IgD-negative memory B cell (primary cell): ENCODE measurements at regions not wholly inside any gene's neighbourhood (a gene's known extent, or its start where the extent isn't known, plus 50 kb on each side); places are given as distances from the start of the nearest gene placed in this dataset.
"Not testable (repeated sequence)": the region's sequence is repeated elsewhere in the genome, so short reads cannot be mapped to it uniquely, and the experiment has no call there.

ENCODE experiments used
- H3K27ac Mint-ChIP-seq, 3 donors: one replicate each; pipeline ENCODE4 v1.8.0; 2020 to 2022; ENCODE audit warnings: mild to moderate bottlenecking in 3 of 3, mixed read lengths in 3 of 3, moderate library complexity in 1 of 3
- H3K27me3 Mint-ChIP-seq: one replicate; pipeline ENCODE4 v1.8.0; 2021; ENCODE audit warnings: mixed read lengths
- H3K36me3 Mint-ChIP-seq: one replicate; pipeline ENCODE4 v1.8.0; 2020; ENCODE audit warnings: mild to moderate bottlenecking, mixed read lengths
- H3K4me1 Mint-ChIP-seq, 3 donors: one replicate each; pipeline ENCODE4 v1.8.0; 2020 to 2022; ENCODE audit warnings: mixed read lengths in 3 of 3, mild to moderate bottlenecking in 1 of 3
- H3K4me3 Mint-ChIP-seq, 4 donors: one replicate each; pipeline ENCODE4 v1.8.0; 2020 to 2022; ENCODE audit warnings: mild to moderate bottlenecking in 4 of 4, mixed read lengths in 4 of 4, moderate library complexity in 3 of 4
- H3K9me3 Mint-ChIP-seq, 3 donors: one replicate each; pipeline ENCODE4 v1.8.0; 2020 to 2021; ENCODE audit warnings: mixed read lengths in 3 of 3, mild to moderate bottlenecking in 1 of 3

DNA sequence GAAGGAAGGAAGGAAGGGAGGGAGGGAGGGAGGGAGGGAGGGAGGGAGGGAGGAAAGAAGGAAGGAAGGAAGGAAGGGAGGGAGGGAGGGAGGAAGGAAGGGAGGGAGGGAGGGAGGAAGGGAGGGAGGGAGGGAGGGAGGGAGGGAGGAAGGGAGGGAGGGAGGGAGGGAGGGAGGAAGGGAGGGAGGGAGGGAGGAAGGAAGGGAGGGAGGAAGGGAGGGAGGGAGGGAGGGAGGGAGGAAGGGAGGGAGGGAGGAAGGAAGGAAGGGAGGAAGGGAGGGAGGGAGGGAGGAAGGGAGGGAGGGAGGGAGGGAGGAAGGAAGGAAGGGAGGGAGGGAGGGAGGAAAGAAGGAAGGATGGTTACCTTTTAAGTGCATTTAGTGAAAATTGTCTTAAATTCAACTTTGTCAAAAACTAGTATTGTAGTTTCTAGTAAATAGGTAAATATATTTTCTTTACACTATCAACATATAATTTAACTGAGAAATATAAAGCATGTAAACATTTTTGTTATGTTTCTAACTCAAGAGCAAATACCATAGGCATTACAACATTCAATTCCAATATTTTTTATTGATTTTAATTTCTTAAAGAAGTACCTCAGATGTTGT lies 776.4 kb upstream of the ADGRL3 start:
- not testable (repeated sequence) for H3K36me3 Mint-ChIP-seq, H3K4me1 Mint-ChIP-seq, H3K27ac Mint-ChIP-seq, H3K4me3 Mint-ChIP-seq, H3K27me3 Mint-ChIP-seq
- H3K9me3 Mint-ChIP-seq: peaks cover 1 to 13% (median 2%) of the 10 kb centered on the region in 3 donors

DNA sequence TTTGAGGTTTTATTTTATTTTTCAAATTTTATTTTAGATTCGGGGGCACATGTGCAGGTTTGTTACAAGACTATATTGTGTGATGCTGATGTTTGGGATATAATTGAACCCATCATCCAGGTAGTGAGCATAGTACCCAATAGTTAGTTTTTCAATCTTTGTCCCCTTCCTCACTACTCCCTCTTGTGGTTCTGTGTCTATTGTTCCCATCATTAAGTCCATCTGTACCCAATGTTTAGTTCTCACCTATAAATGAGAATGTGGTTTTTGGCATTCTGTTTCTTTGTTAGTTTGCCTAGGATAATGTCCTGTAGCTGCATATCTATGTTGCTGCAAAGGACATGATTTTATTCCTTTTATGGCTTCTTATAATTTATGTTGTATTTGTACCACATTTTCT lies 767.2 kb upstream of the ADGRL3 start:
- no peaks in the 10 kb centered on the region for H3K36me3 Mint-ChIP-seq
- no peak overlapping the region for H3K4me3 Mint-ChIP-seq
- no peak overlapping the region for H3K27ac Mint-ChIP-seq
- H3K9me3 Mint-ChIP-seq: peaks cover 4 to 22% (median 4%) of the 10 kb centered on the region in 3 donors
- H3K4me1 Mint-ChIP-seq: no peaks in the 10 kb centered on the region
- H3K27me3 Mint-ChIP-seq: no peaks in the 10 kb centered on the region

DNA sequence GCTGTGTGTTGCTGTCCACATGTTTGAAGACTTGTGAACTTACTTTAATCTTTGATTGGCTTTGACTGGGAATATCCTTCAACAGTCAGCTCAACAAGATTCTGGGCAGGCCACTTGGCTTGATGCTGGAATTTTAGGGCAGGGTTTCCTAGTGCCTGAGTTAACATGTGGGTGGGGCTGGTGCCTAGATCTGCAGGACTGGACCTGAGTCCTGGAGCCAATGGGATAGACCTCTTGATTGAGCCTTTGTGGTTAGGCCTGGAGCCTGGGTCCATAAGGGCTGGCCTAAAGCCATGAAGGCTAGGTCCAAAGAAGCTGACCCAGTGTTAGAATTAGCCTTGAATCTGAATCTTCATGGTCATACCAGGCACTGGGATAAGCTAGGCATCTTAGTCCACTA lies 757.1 kb upstream of the ADGRL3 start:
- no peak overlapping the region for H3K4me3 Mint-ChIP-seq
- H3K27ac Mint-ChIP-seq: no peak overlapping the region
- peaks cover 1% of the 10 kb centered on the region for H3K36me3 Mint-ChIP-seq
- no peaks in the 10 kb centered on the region for H3K4me1 Mint-ChIP-seq
- peaks cover 2 to 4% (median 4%) of the 10 kb centered on the region in 3 donors for H3K9me3 Mint-ChIP-seq
- no peaks in the 10 kb centered on the region for H3K27me3 Mint-ChIP-seq

DNA sequence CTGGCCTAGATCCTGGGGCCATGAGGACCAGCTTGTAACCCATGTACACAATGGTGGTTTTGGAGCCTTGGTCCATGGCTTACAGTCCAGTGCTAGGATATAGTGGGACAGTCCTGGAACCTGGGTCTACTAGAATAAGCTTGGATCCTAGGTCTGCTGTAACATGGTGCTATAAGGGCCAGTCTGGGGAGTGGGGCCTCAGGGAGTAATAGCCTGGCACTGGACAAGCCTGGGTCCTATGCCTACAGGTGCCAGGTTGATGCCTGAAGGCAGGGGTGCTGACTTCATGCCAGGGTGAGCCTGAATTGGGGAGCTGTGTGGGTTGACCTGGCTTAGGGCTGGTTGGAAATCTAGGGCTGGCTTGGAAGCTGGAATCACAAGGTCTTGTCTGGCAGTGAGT lies 756.3 kb upstream of the ADGRL3 start:
- Mint-ChIP-seq H3K27me3 (no peaks in the 10 kb centered on the region), H3K4me1 (no peaks in the 10 kb centered on the region), H3K9me3 (peaks cover 0 to 4% (median 3%) of the 10 kb centered on the region in 3 donors), H3K4me3 (no peak overlapping the region), H3K27ac (no peak overlapping the region), H3K36me3 (peaks cover 1% of the 10 kb centered on the region)

DNA sequence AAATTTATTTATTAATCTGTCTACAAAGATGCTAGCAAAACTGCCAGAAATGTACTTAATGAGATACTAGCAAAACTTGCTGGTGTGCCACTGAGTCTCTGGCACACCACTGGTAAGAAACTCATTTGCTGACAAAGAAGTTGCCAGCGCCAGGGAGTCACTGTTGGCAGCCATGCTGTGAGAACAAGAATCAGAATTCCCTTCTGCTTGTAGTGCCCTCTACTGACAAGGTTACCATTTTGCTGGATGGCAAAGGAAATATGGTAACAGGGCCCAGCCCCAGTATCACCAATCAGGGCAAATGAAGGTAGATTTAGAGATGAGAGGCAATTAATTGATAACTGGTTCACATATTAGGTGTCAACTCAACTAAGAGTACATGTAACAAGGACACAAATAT lies 750.1 kb upstream of the ADGRL3 start:
- Mint-ChIP-seq H3K36me3 (peaks cover 1% of the 10 kb centered on the region), H3K27ac (no peak overlapping the region), H3K9me3 (peaks cover 0 to 3% (median 1%) of the 10 kb centered on the region in 3 donors), H3K4me3 (no peak overlapping the region), H3K4me1 (no peaks in the 10 kb centered on the region), H3K27me3 (no peaks in the 10 kb centered on the region)

DNA sequence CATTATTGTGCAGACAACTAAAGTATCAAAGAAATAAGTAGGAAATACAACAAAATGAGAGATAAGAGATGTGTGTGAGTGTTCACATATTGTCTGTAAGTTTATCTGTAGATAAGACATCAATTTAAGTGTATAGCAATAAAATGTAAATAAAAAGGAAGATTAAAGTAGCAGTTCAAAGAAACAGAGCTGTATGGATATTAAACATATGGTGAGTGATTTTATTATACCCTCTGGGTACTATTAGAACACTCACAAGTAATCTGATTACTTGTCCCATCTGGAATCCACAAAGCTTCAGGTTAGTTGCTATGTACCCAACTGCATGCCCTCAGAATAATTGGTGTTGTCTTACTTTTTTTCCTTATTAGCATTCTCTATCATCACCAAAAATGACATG lies 747.9 kb upstream of the ADGRL3 start:
- no peaks in the 10 kb centered on the region for H3K36me3 Mint-ChIP-seq
- no peaks in the 10 kb centered on the region for H3K4me1 Mint-ChIP-seq
- H3K27me3 Mint-ChIP-seq: no peaks in the 10 kb centered on the region
- H3K9me3 Mint-ChIP-seq: peaks cover 0 to 2% (median 0%) of the 10 kb centered on the region in 3 donors
- H3K4me3 Mint-ChIP-seq: no peak overlapping the region
- no peak overlapping the region for H3K27ac Mint-ChIP-seq

GRCh38 chr4:60455380-60455779 lies 744.7 kb upstream of the ADGRL3 start:
- Mint-ChIP-seq H3K4me3 (no peak overlapping the region), H3K27me3 (no peaks in the 10 kb centered on the region), H3K9me3 (peaks cover 0 to 2% (median under 1%) of the 10 kb centered on the region in 3 donors)

DNA sequence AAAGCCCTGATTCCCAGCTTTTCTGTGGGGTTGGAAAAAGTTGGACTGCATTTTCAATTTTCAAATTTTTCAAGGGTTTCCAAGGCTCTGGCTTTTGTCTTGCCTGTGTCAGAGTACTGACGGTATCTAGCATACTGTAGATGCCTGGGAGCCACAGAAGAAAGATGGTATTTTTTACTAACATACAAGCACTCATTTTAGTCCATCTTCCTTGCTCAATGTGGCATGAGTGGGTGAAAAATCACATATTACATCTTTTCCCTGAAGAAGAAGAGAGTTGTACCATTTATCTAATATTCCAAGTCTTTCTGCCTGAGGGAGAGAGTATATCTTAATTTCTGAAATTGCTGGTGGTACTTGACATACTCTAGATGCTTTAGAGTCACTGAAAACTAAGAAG lies 738.6 kb upstream of the ADGRL3 start:
- Mint-ChIP-seq H3K4me3 (no peak overlapping the region), H3K9me3 (peaks cover 5 to 20% (median 6%) of the 10 kb centered on the region in 3 donors), H3K27me3 (no peaks in the 10 kb centered on the region), H3K4me1 (no peaks in the 10 kb centered on the region), H3K27ac (no peak overlapping the region), H3K36me3 (no peaks in the 10 kb centered on the region)

More at GRCh38 chr4:60455380-60455779, 744.7 kb upstream of the ADGRL3 start:
- Mint-ChIP-seq H3K4me1 (no peaks in the 10 kb centered on the region), H3K27ac (no peak overlapping the region), H3K36me3 (no peaks in the 10 kb centered on the region)

GRCh38 chr4:60463857-60464502 lies 736.1 kb upstream of the ADGRL3 start:
- no peaks in the 10 kb centered on the region for H3K27me3 Mint-ChIP-seq
- H3K9me3 Mint-ChIP-seq: peaks cover 5 to 20% (median 6%) of the 10 kb centered on the region in 3 donors
- H3K27ac Mint-ChIP-seq: no peak overlapping the region

DNA sequence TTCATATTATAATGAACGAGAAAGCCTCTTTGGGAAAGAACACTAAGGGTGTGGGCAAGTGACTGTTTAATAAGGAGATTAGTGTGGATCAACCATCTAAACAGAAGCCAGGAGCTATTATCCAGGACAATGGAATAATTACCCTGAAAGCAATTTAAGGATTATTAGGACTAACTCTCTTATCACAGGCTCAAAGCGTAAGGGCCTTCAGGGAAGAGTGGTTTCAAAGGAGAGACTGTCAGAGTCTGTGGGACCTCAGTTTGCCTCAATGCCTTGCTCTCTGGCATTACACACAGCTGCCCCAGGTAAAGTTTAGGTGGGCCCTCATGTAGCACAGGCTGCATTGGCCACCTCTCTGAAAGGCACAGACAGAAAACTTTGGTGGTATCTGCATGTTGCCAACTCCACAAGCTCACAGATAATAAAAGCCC lies 717.2 kb upstream of the ADGRL3 start:
- H3K36me3 Mint-ChIP-seq: no peaks in the 10 kb centered on the region
- peaks cover 1 to 16% (median 3%) of the 10 kb centered on the region in 3 donors for H3K9me3 Mint-ChIP-seq
- H3K27ac Mint-ChIP-seq: no peak overlapping the region
- H3K4me1 Mint-ChIP-seq: no peaks in the 10 kb centered on the region
- H3K4me3 Mint-ChIP-seq: no peak overlapping the region
- H3K27me3 Mint-ChIP-seq: no peaks in the 10 kb centered on the region

More at GRCh38 chr4:60463857-60464502, 736.1 kb upstream of the ADGRL3 start:
- Mint-ChIP-seq H3K4me1 (no peaks in the 10 kb centered on the region), H3K36me3 (no peaks in the 10 kb centered on the region), H3K4me3 (no peak overlapping the region)

GRCh38 chr4:60485276-60485675 lies 714.9 kb upstream of the ADGRL3 start:
- H3K9me3 Mint-ChIP-seq: peaks cover 1 to 14% (median 3%) of the 10 kb centered on the region in 3 donors
- no peak overlapping the region for H3K27ac Mint-ChIP-seq
- no peaks in the 10 kb centered on the region for H3K36me3 Mint-ChIP-seq
- H3K4me1 Mint-ChIP-seq: no peaks in the 10 kb centered on the region
- H3K4me3 Mint-ChIP-seq: no peak overlapping the region
- no peaks in the 10 kb centered on the region for H3K27me3 Mint-ChIP-seq

DNA sequence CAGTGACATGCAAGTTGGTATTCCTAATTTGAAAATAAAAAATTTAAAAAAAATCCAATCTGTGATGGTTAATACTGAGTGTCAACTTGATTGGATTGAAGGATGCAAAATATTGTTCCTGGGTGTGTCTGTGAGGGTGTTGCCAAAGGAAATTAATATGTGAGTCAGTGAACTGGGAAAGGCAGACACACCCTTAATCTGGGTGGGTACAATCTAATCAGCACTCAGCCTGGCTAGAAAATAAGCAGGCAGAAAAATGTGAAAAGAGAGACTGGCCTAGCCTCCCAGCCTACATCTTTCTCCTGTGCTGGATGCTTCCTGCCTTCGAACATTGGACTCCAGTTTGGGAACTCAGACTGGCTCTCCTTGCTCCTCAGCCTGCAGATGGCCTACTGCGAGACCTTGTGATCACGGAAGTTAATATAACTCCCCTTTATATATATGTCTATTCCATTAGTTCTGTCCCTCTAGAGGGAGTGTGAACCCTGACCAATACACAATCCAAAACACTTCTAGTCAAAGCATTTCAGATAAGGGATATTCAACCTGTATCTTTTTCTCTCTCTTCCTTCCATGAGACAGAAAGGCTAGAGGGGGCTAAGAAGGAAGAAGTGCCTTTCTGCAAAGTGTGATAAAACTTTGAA lies 712.9 kb upstream of the ADGRL3 start:
- H3K36me3 Mint-ChIP-seq, H3K27ac Mint-ChIP-seq, H3K4me1 Mint-ChIP-seq, H3K27me3 Mint-ChIP-seq, H3K4me3 Mint-ChIP-seq: not testable (repeated sequence)
- H3K9me3 Mint-ChIP-seq: peaks cover 1 to 14% (median 3%) of the 10 kb centered on the region in 3 donors

GRCh38 chr4:60500810-60501209 lies 699.3 kb upstream of the ADGRL3 start:
- Mint-ChIP-seq H3K27me3 (no peaks in the 10 kb centered on the region), H3K27ac (no peak overlapping the region), H3K36me3 (peaks cover 4% of the 10 kb centered on the region), H3K4me3 (no peak overlapping the region), H3K9me3 (peaks cover 5 to 21% (median 5%) of the 10 kb centered on the region in 3 donors), H3K4me1 (no peaks in the 10 kb centered on the region)

GRCh38 chr4:60502733-60503132 lies 697.4 kb upstream of the ADGRL3 start:
- H3K9me3 Mint-ChIP-seq: peaks cover 2 to 16% (median 5%) of the 10 kb centered on the region in 3 donors
- no peaks in the 10 kb centered on the region for H3K4me1 Mint-ChIP-seq
- no peak overlapping the region for H3K27ac Mint-ChIP-seq
- H3K27me3 Mint-ChIP-seq: no peaks in the 10 kb centered on the region
- peak overlapping the region in 1 of 4 donors; percentile 27 for H3K4me3 Mint-ChIP-seq
- H3K36me3 Mint-ChIP-seq: peaks cover 4% of the 10 kb centered on the region

- no peaks in the 10 kb centered on the region for H3K27me3 Mint-ChIP-seq
- H3K9me3 Mint-ChIP-seq: peaks cover 4 to 30% (median 8%) of the 10 kb centered on the region in 3 donors
- peaks cover 4% of the 10 kb centered on the region for H3K36me3 Mint-ChIP-seq
- H3K27ac Mint-ChIP-seq: no peak overlapping the region
- no peak overlapping the region for H3K4me3 Mint-ChIP-seq
- H3K4me1 Mint-ChIP-seq: no peaks in the 10 kb centered on the region
Observed at GRCh38 chr4:60506061-60506460, 694.1 kb upstream of the ADGRL3 start.
